COLO668 (cell line): ENCODE measurements at regions not wholly inside any gene's neighbourhood (a gene's known extent, or its start where the extent isn't known, plus 50 kb on each side); places are given as distances from the start of the nearest gene placed in this dataset.
A peak's percentile ranks its signal among the peaks of the same experiment; 100 is the strongest.
"Not testable (repeated sequence)": the region's sequence is repeated elsewhere in the genome, so short reads cannot be mapped to it uniquely, and the experiment has no call there.

Source experiments
- DNase-seq: peaks from one replicate; lab custom pipeline; 2025; ENCODE audit not compliant: unreplicated experiment; lab: John Stamatoyannopoulos, UW

GRCh38 chr1:234907940-234908405, 220.7 kb downstream of the TOMM20 start:
- no peak for DNase-seq

- DNase-seq, result no peak
These were observed 221.3 kb downstream of the TOMM20 start for GRCh38 chr1:234907208-234907939.

GRCh38 chr1:234906654-234907053, 222.0 kb downstream of the TOMM20 start:
- DNase-seq, result no peak

- DNase-seq, result no peak
These were observed 225.7 kb downstream of the TOMM20 start for GRCh38 chr1:234902774-234903547.

GRCh38 chr1:234901491-234902049, 227.1 kb downstream of the TOMM20 start:
- no peak for DNase-seq

GRCh38 chr1:234900595-234900994, 228.0 kb downstream of the TOMM20 start:
- no peak for DNase-seq

GRCh38 chr1:234899730-234900072, 228.9 kb downstream of the TOMM20 start:
- DNase-seq, result no peak

GRCh38 chr1:234899041-234899729, 229.5 kb downstream of the TOMM20 start:
- peak; percentile 93 for DNase-seq

- no peak for DNase-seq
These were observed 230.1 kb downstream of the TOMM20 start for GRCh38 chr1:234898455-234899033.

GRCh38 chr1:234897754-234898454, 230.7 kb downstream of the TOMM20 start:
- peak; percentile 39 for DNase-seq

GRCh38 chr1:234897390-234897749, 231.3 kb downstream of the TOMM20 start:
- DNase-seq, result no peak

- DNase-seq, result no peak
These were observed 231.9 kb downstream of the TOMM20 start for GRCh38 chr1:234896477-234897389.

GRCh38 chr1:234893725-234894630, 234.7 kb downstream of the TOMM20 start:
- peak; percentile 65 for DNase-seq

GRCh38 chr1:234893359-234893724, 235.3 kb downstream of the TOMM20 start:
- DNase-seq, result no peak

- no peak for DNase-seq
These were observed 236.0 kb downstream of the TOMM20 start for GRCh38 chr1:234892642-234893041.

- no peak for DNase-seq
These were observed 237.2 kb downstream of the TOMM20 start for GRCh38 chr1:234891427-234891826.

- no peak for DNase-seq
These were observed 239.0 kb downstream of the TOMM20 start for GRCh38 chr1:234889643-234890042.

GRCh38 chr1:234888247-234888646, 240.4 kb downstream of the TOMM20 start:
- DNase-seq, result not testable (repeated sequence)
